ENCODE measurements at regions not wholly inside any gene's neighbourhood (a gene's known extent, or its start where the extent isn't known, plus 50 kb on each side); places are given as distances from the start of the nearest gene placed in this dataset.

DNA sequence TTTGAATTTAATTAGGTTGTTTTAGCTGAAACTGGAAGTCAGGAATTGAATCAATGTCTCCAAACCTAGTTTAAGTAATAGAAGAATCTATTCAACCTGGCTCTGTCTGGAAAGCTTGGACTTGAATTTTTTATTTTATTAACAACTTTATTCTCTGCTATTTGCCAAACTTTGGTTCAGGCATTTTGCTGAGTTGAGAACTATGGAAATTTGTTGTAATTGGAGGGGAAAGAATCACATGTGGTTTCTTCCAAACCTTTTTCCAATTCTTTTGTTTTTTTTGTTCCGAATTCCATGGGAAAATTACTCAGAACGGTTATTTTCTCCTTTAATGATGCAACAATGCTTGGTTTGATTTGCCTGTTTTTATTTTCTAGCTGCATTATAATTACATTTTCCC lies 98.2 kb upstream of the RPS23 start:
- Mint-ChIP-seq H3K36me3 (peaks cover 24% of the 10 kb centered on the region), H3K4me3 (no peak overlapping the region), H3K27me3 (ENCODE audit: low read depth) (no peaks in the 10 kb centered on the region; the same call in 1 of the 2 replicates), H3K9me3 (peaks cover 36% of the 10 kb centered on the region), H3K4me1 (peaks cover 17% of the 10 kb centered on the region), H3K27ac (no peak overlapping the region)
- ChIA-PET CTCF (no interaction called here), POLR2A (interaction anchor here (0.5 kb wide), 1 partner anchor 9 kb away, joined by 3 read pairs; no protein-coding TSS in a partner anchor)
- ATAC-seq (no peak), DNase-seq (ENCODE audit: low spot score) (no peak)
- TF ChIP-seq, protein P1, sequence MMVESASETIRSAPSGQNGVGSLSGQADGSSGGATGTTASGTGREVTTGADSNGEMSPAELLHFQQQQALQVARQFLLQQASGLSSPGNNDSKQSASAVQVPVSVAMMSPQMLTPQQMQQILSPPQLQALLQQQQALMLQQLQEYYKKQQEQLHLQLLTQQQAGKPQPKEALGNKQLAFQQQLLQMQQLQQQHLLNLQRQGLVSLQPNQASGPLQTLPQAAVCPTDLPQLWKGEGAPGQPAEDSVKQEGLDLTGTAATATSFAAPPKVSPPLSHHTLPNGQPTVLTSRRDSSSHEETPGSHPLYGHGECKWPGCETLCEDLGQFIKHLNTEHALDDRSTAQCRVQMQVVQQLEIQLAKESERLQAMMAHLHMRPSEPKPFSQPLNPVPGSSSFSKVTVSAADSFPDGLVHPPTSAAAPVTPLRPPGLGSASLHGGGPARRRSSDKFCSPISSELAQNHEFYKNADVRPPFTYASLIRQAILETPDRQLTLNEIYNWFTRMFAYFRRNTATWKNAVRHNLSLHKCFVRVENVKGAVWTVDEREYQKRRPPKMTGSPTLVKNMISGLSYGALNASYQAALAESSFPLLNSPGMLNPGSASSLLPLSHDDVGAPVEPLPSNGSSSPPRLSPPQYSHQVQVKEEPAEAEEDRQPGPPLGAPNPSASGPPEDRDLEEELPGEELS (CRISPR knock-in tag; IDR thresholded peaks at IDR 0.05), result no peak
- TF ChIP-seq CBFB (CRISPR knock-in tag; IDR thresholded peaks at IDR 0.05; ENCODE audit: low read depth) (no peak), ZNF219 (CRISPR knock-in tag; IDR thresholded peaks at IDR 0.05; ENCODE audit: borderline replicate concordance) (no peak), FOXJ3 (CRISPR knock-in tag; IDR thresholded peaks at IDR 0.05; ENCODE audit: borderline replicate concordance) (no peak), ZNF671 (CRISPR knock-in tag; IDR thresholded peaks at IDR 0.05) (no peak), IRF2 (CRISPR knock-in tag; IDR thresholded peaks at IDR 0.05; ENCODE audit: borderline replicate concordance, low read depth) (no peak), NFE2L1 (CRISPR knock-in tag; IDR thresholded peaks at IDR 0.05) (no peak), KAT7 (CRISPR knock-in tag; IDR thresholded peaks at IDR 0.05; ENCODE audit: borderline replicate concordance) (no peak), FOXP1 (CRISPR knock-in tag; IDR thresholded peaks at IDR 0.05; ENCODE audit: borderline replicate concordance) (no peak), CREM (CRISPR knock-in tag; IDR thresholded peaks at IDR 0.05) (no peak)
- TF ChIP-seq, protein P2, sequence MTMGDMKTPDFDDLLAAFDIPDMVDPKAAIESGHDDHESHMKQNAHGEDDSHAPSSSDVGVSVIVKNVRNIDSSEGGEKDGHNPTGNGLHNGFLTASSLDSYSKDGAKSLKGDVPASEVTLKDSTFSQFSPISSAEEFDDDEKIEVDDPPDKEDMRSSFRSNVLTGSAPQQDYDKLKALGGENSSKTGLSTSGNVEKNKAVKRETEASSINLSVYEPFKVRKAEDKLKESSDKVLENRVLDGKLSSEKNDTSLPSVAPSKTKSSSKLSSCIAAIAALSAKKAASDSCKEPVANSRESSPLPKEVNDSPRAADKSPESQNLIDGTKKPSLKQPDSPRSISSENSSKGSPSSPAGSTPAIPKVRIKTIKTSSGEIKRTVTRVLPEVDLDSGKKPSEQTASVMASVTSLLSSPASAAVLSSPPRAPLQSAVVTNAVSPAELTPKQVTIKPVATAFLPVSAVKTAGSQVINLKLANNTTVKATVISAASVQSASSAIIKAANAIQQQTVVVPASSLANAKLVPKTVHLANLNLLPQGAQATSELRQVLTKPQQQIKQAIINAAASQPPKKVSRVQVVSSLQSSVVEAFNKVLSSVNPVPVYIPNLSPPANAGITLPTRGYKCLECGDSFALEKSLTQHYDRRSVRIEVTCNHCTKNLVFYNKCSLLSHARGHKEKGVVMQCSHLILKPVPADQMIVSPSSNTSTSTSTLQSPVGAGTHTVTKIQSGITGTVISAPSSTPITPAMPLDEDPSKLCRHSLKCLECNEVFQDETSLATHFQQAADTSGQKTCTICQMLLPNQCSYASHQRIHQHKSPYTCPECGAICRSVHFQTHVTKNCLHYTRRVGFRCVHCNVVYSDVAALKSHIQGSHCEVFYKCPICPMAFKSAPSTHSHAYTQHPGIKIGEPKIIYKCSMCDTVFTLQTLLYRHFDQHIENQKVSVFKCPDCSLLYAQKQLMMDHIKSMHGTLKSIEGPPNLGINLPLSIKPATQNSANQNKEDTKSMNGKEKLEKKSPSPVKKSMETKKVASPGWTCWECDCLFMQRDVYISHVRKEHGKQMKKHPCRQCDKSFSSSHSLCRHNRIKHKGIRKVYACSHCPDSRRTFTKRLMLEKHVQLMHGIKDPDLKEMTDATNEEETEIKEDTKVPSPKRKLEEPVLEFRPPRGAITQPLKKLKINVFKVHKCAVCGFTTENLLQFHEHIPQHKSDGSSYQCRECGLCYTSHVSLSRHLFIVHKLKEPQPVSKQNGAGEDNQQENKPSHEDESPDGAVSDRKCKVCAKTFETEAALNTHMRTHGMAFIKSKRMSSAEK (CRISPR knock-in tag; IDR thresholded peaks at IDR 0.05; ENCODE audit: borderline replicate concordance), result no peak
- TF ChIP-seq, protein P3, sequence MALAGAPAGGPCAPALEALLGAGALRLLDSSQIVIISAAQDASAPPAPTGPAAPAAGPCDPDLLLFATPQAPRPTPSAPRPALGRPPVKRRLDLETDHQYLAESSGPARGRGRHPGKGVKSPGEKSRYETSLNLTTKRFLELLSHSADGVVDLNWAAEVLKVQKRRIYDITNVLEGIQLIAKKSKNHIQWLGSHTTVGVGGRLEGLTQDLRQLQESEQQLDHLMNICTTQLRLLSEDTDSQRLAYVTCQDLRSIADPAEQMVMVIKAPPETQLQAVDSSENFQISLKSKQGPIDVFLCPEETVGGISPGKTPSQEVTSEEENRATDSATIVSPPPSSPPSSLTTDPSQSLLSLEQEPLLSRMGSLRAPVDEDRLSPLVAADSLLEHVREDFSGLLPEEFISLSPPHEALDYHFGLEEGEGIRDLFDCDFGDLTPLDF (CRISPR knock-in tag; IDR thresholded peaks at IDR 0.05), result no peak
- TF ChIP-seq, protein P4, sequence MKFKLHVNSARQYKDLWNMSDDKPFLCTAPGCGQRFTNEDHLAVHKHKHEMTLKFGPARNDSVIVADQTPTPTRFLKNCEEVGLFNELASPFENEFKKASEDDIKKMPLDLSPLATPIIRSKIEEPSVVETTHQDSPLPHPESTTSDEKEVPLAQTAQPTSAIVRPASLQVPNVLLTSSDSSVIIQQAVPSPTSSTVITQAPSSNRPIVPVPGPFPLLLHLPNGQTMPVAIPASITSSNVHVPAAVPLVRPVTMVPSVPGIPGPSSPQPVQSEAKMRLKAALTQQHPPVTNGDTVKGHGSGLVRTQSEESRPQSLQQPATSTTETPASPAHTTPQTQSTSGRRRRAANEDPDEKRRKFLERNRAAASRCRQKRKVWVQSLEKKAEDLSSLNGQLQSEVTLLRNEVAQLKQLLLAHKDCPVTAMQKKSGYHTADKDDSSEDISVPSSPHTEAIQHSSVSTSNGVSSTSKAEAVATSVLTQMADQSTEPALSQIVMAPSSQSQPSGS (CRISPR knock-in tag; IDR thresholded peaks at IDR 0.05; ENCODE audit: borderline replicate concordance, low read depth), result no peak
- TF ChIP-seq, protein P5, sequence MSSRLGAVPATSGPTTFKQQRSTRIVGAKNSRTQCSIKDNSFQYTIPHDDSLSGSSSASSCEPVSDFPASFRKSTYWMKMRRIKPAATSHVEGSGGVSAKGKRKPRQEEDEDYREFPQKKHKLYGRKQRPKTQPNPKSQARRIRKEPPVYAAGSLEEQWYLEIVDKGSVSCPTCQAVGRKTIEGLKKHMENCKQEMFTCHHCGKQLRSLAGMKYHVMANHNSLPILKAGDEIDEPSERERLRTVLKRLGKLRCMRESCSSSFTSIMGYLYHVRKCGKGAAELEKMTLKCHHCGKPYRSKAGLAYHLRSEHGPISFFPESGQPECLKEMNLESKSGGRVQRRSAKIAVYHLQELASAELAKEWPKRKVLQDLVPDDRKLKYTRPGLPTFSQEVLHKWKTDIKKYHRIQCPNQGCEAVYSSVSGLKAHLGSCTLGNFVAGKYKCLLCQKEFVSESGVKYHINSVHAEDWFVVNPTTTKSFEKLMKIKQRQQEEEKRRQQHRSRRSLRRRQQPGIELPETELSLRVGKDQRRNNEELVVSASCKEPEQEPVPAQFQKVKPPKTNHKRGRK (CRISPR knock-in tag; IDR thresholded peaks at IDR 0.05; ENCODE audit: borderline replicate concordance), result no peak
